HEK293 (cell line): ENCODE measurements at regions not wholly inside any gene's neighbourhood (a gene's known extent, or its start where the extent isn't known, plus 50 kb on each side); places are given as distances from the start of the nearest gene placed in this dataset.

ENCODE experiments used
- CTCF ChIA-PET: fragments of 350-600 bp; formaldehyde crosslinking; extraction: SDS; loops from one replicate; lab custom pipeline; 2021; ENCODE audit warnings: antibody characterized with exemption; lab: Yijun Ruan, JAX
- POLR2A ChIA-PET: fragments of 300-600 bp; formaldehyde crosslinking; extraction: SDS; loops from one replicate; lab custom pipeline; 2020; ENCODE audit warnings: antibody characterized with exemption, inconsistent platforms; lab: Yijun Ruan, JAX
- H3K27ac ChIP-seq: fragments of 200-500 bp; sonication (Bioruptor generic); 2 replicates; pipeline ENCODE4 v1.5.1; 2014; ENCODE audit warnings: low read depth, low read length, control low read depth, inconsistent platforms; ENCODE audit errors: extremely low read depth
- H3K36me3 ChIP-seq, 2 experiments: fragments of 200-500 bp in 1 of 2; sonication (Bioruptor generic) in 1 of 2; 1 replicate in 1 of 2; 2 replicates in 1 of 2; pipeline ENCODE4 v1.5.1; 2014 to 2017; ENCODE audit warnings: inconsistent platforms in 2 of 2, low read length in 2 of 2; ENCODE audit not compliant: control insufficient read depth in 2 of 2, insufficient read depth in 1 of 2
- H3K4me1 ChIP-seq: fragments of 200-500 bp; sonication (Bioruptor generic); 2 replicates; pipeline ENCODE4 v1.5.1; 2014; ENCODE audit warnings: mild to moderate bottlenecking, low read length, inconsistent platforms; ENCODE audit not compliant: control insufficient read depth, insufficient read depth
- H3K4me3 ChIP-seq: 2 replicates; pipeline ENCODE4 v1.5.1; 2011; ENCODE audit warnings: low read depth, mild to moderate bottlenecking, control low read depth, low read length, moderate library complexity
- H3K9me3 ChIP-seq: fragments of 200-500 bp; sonication (Bioruptor generic); 2 replicates; pipeline ENCODE4 v1.5.1; 2014; ENCODE audit warnings: low read depth, low read length, inconsistent platforms; ENCODE audit not compliant: control insufficient read depth, insufficient read depth
- GLIS2 ChIP-seq: fragments of 450-650 bp; formaldehyde crosslinking; IDR thresholded peaks from 2 replicates; pipeline ENCODE4 v1.5.1; 2016; ENCODE audit warnings: missing biosample characterization, missing genetic modification characterization
- HOXD13 ChIP-seq: sonication (generic); formaldehyde crosslinking; IDR thresholded peaks from 2 replicates; pipeline ENCODE4 v1.8.0; 2022; ENCODE audit warnings: missing genetic modification reagents, borderline replicate concordance
- IKZF3 ChIP-seq: fragments of 450-650 bp; IDR thresholded peaks from 2 replicates; pipeline ENCODE4 v1.5.0; 2018; ENCODE audit warnings: missing biosample characterization, mild to moderate bottlenecking, missing genetic modification characterization, moderate library complexity
- KLF7 ChIP-seq: fragments of 450-650 bp; formaldehyde crosslinking; IDR thresholded peaks from 2 replicates; pipeline ENCODE4 v1.5.1; 2016; ENCODE audit warnings: missing biosample characterization, missing genetic modification characterization, borderline replicate concordance
- SP2 ChIP-seq: fragments of 450-650 bp; formaldehyde crosslinking; IDR thresholded peaks from 2 replicates; pipeline ENCODE4 v1.5.1; 2016; ENCODE audit warnings: missing biosample characterization, missing genetic modification characterization
- TCF7L2 ChIP-seq: IDR thresholded peaks from 2 replicates; pipeline ENCODE4 v1.6.1; 2011; ENCODE audit warnings: low read depth, mild to moderate bottlenecking, inconsistent platforms, low read length, moderate library complexity, borderline replicate concordance
- TSHZ1 ChIP-seq: fragments of 450-650 bp; formaldehyde crosslinking; IDR thresholded peaks from 2 replicates; pipeline ENCODE4 v1.5.1; 2016; ENCODE audit warnings: missing biosample characterization, missing genetic modification characterization, borderline replicate concordance
- ZBTB1 ChIP-seq: fragments of 450-650 bp; formaldehyde crosslinking; IDR thresholded peaks from 2 replicates; pipeline ENCODE4 v1.5.1; 2016; ENCODE audit warnings: missing biosample characterization, missing genetic modification characterization
- ZBTB8A ChIP-seq: fragments of 450-650 bp; formaldehyde crosslinking; IDR thresholded peaks from 2 replicates; pipeline ENCODE4 v1.5.1; 2016; ENCODE audit warnings: missing biosample characterization, missing genetic modification characterization
- ZNF10 ChIP-seq: fragments of 450-650 bp; formaldehyde crosslinking; IDR thresholded peaks from 2 replicates; pipeline ENCODE4 v1.5.1; 2017; ENCODE audit warnings: missing biosample characterization, missing genetic modification characterization
- ZNF114 ChIP-seq: fragments of 450-650 bp; formaldehyde crosslinking; IDR thresholded peaks from 2 replicates; pipeline ENCODE4 v1.5.0; 2017; ENCODE audit warnings: missing biosample characterization, missing genetic modification characterization
- ZNF146 ChIP-seq: fragments of 450-650 bp; formaldehyde crosslinking; IDR thresholded peaks from 2 replicates; pipeline ENCODE4 v1.5.1; 2016; ENCODE audit warnings: missing biosample characterization, missing genetic modification characterization
- ZNF157 ChIP-seq: fragments of 450-650 bp; formaldehyde crosslinking; IDR thresholded peaks from 2 replicates; pipeline ENCODE4 v1.5.1; 2016; ENCODE audit warnings: missing biosample characterization, missing genetic modification characterization
- ZNF175 ChIP-seq: fragments of 450-650 bp; formaldehyde crosslinking; IDR thresholded peaks from 2 replicates; pipeline ENCODE4 v1.5.1; 2016; ENCODE audit warnings: missing biosample characterization, missing genetic modification characterization
- ZNF2 ChIP-seq: fragments of 450-650 bp; formaldehyde crosslinking; IDR thresholded peaks from 2 replicates; pipeline ENCODE4 v1.5.1; 2016; ENCODE audit warnings: missing biosample characterization, missing genetic modification characterization
- ZNF223 ChIP-seq: fragments of 450-650 bp; formaldehyde crosslinking; IDR thresholded peaks from 2 replicates; pipeline ENCODE4 v1.5.1; 2016; ENCODE audit warnings: missing biosample characterization, missing genetic modification characterization
- ZNF292 ChIP-seq: fragments of 450-650 bp; formaldehyde crosslinking; IDR thresholded peaks from 2 replicates; pipeline ENCODE4 v1.5.1; 2016; ENCODE audit warnings: low read depth, missing biosample characterization, missing genetic modification characterization, borderline replicate concordance
- ZNF341 ChIP-seq: fragments of 450-650 bp; formaldehyde crosslinking; IDR thresholded peaks from 2 replicates; pipeline ENCODE4; 2016; ENCODE audit warnings: low read depth, missing biosample characterization, missing genetic modification characterization
- ZNF354C ChIP-seq: fragments of 450-650 bp; formaldehyde crosslinking; IDR thresholded peaks from 2 replicates; pipeline ENCODE4 v1.5.1; 2016; ENCODE audit warnings: missing biosample characterization, missing genetic modification characterization, low read depth, borderline replicate concordance
- ZNF426 ChIP-seq: fragments of 450-650 bp; formaldehyde crosslinking; IDR thresholded peaks from 2 replicates; pipeline ENCODE4 v1.5.1; 2017; ENCODE audit warnings: missing biosample characterization, missing genetic modification characterization, mild to moderate bottlenecking, inconsistent platforms, moderate library complexity
- ZNF48 ChIP-seq: fragments of 450-650 bp; formaldehyde crosslinking; IDR thresholded peaks from 2 replicates; pipeline ENCODE4 v1.5.1; 2016; ENCODE audit warnings: missing biosample characterization, missing genetic modification characterization
- ZNF513 ChIP-seq: fragments of 450-650 bp; IDR thresholded peaks from 2 replicates; pipeline ENCODE4 v1.5.1; 2018; ENCODE audit warnings: missing biosample characterization, missing genetic modification characterization
- ZNF561 ChIP-seq: fragments of 450-650 bp; IDR thresholded peaks from 2 replicates; pipeline ENCODE4 v1.5.1; 2018; ENCODE audit warnings: missing biosample characterization, missing genetic modification characterization, borderline replicate concordance
- ZNF596 ChIP-seq: fragments of 450-650 bp; IDR thresholded peaks from 2 replicates; pipeline ENCODE4 v1.5.0; 2018; ENCODE audit warnings: missing biosample characterization, mild to moderate bottlenecking, missing genetic modification characterization, moderate library complexity
- ZNF621 ChIP-seq: fragments of 450-650 bp; formaldehyde crosslinking; IDR thresholded peaks from 2 replicates; pipeline ENCODE4 v1.5.1; 2017; ENCODE audit warnings: missing biosample characterization, missing genetic modification characterization
- ZSCAN16 ChIP-seq: fragments of 450-650 bp; formaldehyde crosslinking; IDR thresholded peaks from 2 replicates; pipeline ENCODE4 v1.5.1; 2016; ENCODE audit warnings: missing biosample characterization, missing genetic modification characterization
- ZSCAN18 ChIP-seq: fragments of 450-650 bp; formaldehyde crosslinking; IDR thresholded peaks from 2 replicates; pipeline ENCODE4 v1.5.1; 2016; ENCODE audit warnings: missing biosample characterization, missing genetic modification characterization

DNA sequence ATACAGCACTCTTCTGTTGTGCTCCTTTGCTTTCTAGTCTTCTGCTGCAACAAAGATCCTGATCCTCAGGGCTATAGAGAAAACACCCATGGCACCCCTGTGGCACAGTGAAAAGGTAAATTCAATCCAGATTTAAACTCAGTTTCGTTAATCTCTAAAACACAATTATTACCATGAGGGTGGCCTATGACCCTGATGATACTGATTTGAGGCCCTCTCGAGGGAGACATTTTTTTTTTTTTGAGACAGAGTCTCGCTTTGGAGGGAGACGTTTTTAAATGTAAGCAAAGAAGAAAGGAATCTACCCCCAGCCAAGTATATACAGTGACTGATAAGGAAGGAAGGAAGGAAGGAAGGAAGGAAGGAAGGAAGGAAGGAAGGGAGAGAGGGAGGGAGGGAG, 967.8 kb upstream of the DIAPH2 start (continued):
- TF ChIP-seq TCF7L2: no peak
- TF ChIP-seq ZNF513: no peak
- TF ChIP-seq ZNF146 (tag by site-specific recombination): no peak
- TF ChIP-seq GLIS2 (tag by site-specific recombination): no peak
- no peak for TF ChIP-seq ZNF621
- no peak for TF ChIP-seq ZNF561 (tag by site-specific recombination)
- TF ChIP-seq HOXD13 (CRISPR knock-in tag): no peak
- no peak for TF ChIP-seq ZSCAN16 (tag by site-specific recombination)
- no peak for TF ChIP-seq ZBTB8A (tag by site-specific recombination)
- no peak for TF ChIP-seq ZNF596 (tag by site-specific recombination)

DNA sequence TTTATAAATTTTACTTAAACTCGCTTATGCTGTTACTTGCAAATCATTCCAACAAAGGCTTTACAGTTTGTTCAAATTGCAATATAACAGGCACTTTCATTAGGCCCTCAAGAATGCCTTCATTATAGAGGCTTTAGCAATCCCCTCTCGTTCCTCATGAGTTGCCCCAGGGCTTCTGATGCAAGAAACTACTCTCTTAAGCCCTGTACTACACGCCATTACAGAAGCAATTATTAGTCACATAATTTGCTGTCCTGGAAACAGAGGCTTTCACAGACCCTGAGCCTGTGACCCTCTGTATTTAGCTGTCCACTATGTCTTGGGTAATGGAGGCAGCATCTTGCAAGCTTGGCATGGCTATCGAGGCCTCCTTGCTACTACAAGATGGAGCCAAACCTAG, 965.9 kb upstream of the DIAPH2 start:
- ChIA-PET CTCF (no interaction called here), POLR2A (no interaction called here)
- no peaks in the 10 kb centered on the region; the same call in 1 of the 2 replicates for H3K9me3 ChIP-seq
- H3K4me1 ChIP-seq: no peaks in the 10 kb centered on the region
- no peaks in the 10 kb centered on the region for H3K36me3 ChIP-seq
- no peak overlapping the region for H3K4me3 ChIP-seq
- H3K27ac ChIP-seq: no peak overlapping the region
- no peak for TF ChIP-seq TSHZ1 (tag by site-specific recombination)
- TF ChIP-seq ZBTB1 (tag by site-specific recombination): no peak
- no peak for TF ChIP-seq ZNF114
- TF ChIP-seq ZNF426 (tag by site-specific recombination): no peak
- no peak for TF ChIP-seq ZSCAN18 (tag by site-specific recombination)
- no peak for TF ChIP-seq HOXD13 (CRISPR knock-in tag)
- TF ChIP-seq SP2: no peak
- no peak for TF ChIP-seq ZNF223
- TF ChIP-seq ZNF2 (tag by site-specific recombination): no peak
- no peak for TF ChIP-seq ZNF341 (tag by site-specific recombination)
- no peak for TF ChIP-seq ZNF175 (tag by site-specific recombination)
- no peak for TF ChIP-seq ZNF292 (tag by site-specific recombination)
- TF ChIP-seq ZNF157 (tag by site-specific recombination): no peak
- no peak for TF ChIP-seq ZNF10 (tag by site-specific recombination)
- TF ChIP-seq KLF7 (tag by site-specific recombination): no peak
- TF ChIP-seq ZNF48 (tag by site-specific recombination): no peak
- TF ChIP-seq IKZF3 (tag by site-specific recombination): no peak
- TF ChIP-seq ZNF354C: no peak
